IMR-90 (cell line): ENCODE measurements at regions not wholly inside any gene's neighbourhood (a gene's known extent, or its start where the extent isn't known, plus 50 kb on each side); places are given as distances from the start of the nearest gene placed in this dataset.

ENCODE experiments used
- ATAC-seq: fragments of 200-7000 bp; cut with Tn5 transposase; 2 replicates; pipeline ENCODE4 v1.9.1; 2020; ENCODE audit warnings: low read depth, mild to moderate bottlenecking, moderate library complexity
- BruUV-seq: library from RNA; stranded (reverse); fragments of 400-500 nt; replicated peaks from 2 replicates; lab custom pipeline; 2021; lab: Mats Ljungman, UMichigan
- CTCF ChIA-PET: fragments of 300-600 bp; formaldehyde crosslinking; extraction: SDS; loops from one replicate; lab custom pipeline; 2021; ENCODE audit warnings: antibody characterized with exemption; lab: Yijun Ruan, JAX
- POLR2A ChIA-PET: fragments of 300-600 bp; sonication (Branson Sonifier 250); formaldehyde crosslinking; loops from one replicate; lab custom pipeline; 2022; ENCODE audit warnings: antibody characterized with exemption; ENCODE audit not compliant: unreplicated experiment; lab: Charles Lee
- DNase-seq: peaks from one replicate; pipeline ENCODE4 v3.0.0; 2013
- H2AFZ ChIP-seq: replicated peaks from 2 replicates; pipeline ENCODE3; 2013; ENCODE audit warnings: low read length, mild to moderate bottlenecking; ENCODE audit not compliant: poor library complexity
- H2AK5ac ChIP-seq: 2 replicates; pipeline ENCODE4 v1.6.1; 2013; ENCODE audit warnings: low read depth, low read length, inconsistent platforms
- H2AK9ac ChIP-seq: replicated peaks from 2 replicates; pipeline ENCODE3; 2013; ENCODE audit warnings: mild to moderate bottlenecking, low read depth, low read length, moderate library complexity; ENCODE audit not compliant: poor library complexity
- H2BK120ac ChIP-seq: 2 replicates; pipeline ENCODE4 v1.6.1; 2013; ENCODE audit warnings: low read depth, low read length, inconsistent platforms
- H2BK15ac ChIP-seq: 3 replicates; pipeline ENCODE4 v1.6.1; 2013; ENCODE audit warnings: low read depth, low read length, inconsistent platforms
- H2BK20ac ChIP-seq: 2 replicates; pipeline ENCODE4 v1.6.1; 2013; ENCODE audit warnings: low read depth, mild to moderate bottlenecking, inconsistent platforms, low read length, moderate library complexity
- H2BK5ac ChIP-seq: 2 replicates; pipeline ENCODE4 v1.6.1; 2013; ENCODE audit warnings: mild to moderate bottlenecking, low read depth, low read length, inconsistent platforms; ENCODE audit not compliant: poor library complexity, severe bottlenecking
- H3K14ac ChIP-seq: replicated peaks from 2 replicates; pipeline ENCODE4 v1.6.1; 2013; ENCODE audit warnings: low read depth, low read length, inconsistent platforms
- H3K18ac ChIP-seq: 2 replicates; pipeline ENCODE4 v1.6.1; 2013; ENCODE audit warnings: low read depth, low read length, control low read depth
- H3K23ac ChIP-seq: 2 replicates; pipeline ENCODE4 v1.6.1; 2013; ENCODE audit warnings: low read depth, low read length, inconsistent platforms
- H3K27ac ChIP-seq: 2 replicates; pipeline ENCODE4 v1.5.1; 2013; ENCODE audit warnings: mild to moderate bottlenecking, control low read depth, low read length; ENCODE audit not compliant: insufficient read depth
- H3K27me3 ChIP-seq: 2 replicates; pipeline ENCODE4 v1.6.1; 2013; ENCODE audit warnings: low read length; ENCODE audit not compliant: control insufficient read depth, insufficient read depth
- H3K36me3 ChIP-seq: 2 replicates; pipeline ENCODE4 v1.6.1; 2013; ENCODE audit warnings: low read length, mixed read lengths; ENCODE audit not compliant: control insufficient read depth, insufficient read depth
- H3K4ac ChIP-seq: 2 replicates; pipeline ENCODE4 v1.6.1; 2013; ENCODE audit warnings: low read depth, low read length, inconsistent platforms
- H3K4me1 ChIP-seq: 2 replicates; pipeline ENCODE4 v1.6.1; 2013; ENCODE audit warnings: low read length, mixed read lengths; ENCODE audit not compliant: control insufficient read depth, insufficient read depth
- H3K4me2 ChIP-seq: 2 replicates; pipeline ENCODE4 v1.6.1; 2013; ENCODE audit warnings: low read depth, mild to moderate bottlenecking, control low read depth, low read length, moderate library complexity
- H3K4me3 ChIP-seq: 2 replicates; pipeline ENCODE4 v1.5.1; 2013; ENCODE audit warnings: low read depth, mild to moderate bottlenecking, control low read depth, low read length, moderate library complexity; ENCODE audit not compliant: insufficient read depth
- H3K56ac ChIP-seq: 2 replicates; pipeline ENCODE4 v1.6.1; 2013; ENCODE audit warnings: low read length, inconsistent platforms; ENCODE audit not compliant: insufficient read depth; ENCODE audit errors: extremely low read depth
- H3K79me1 ChIP-seq, 2 experiments: 2 replicates each; pipeline ENCODE4 v1.6.1; 2013; ENCODE audit warnings: low read length in 2 of 2, inconsistent platforms in 1 of 2, low read depth in 1 of 2
- H3K9ac ChIP-seq: 2 replicates; pipeline ENCODE4 v1.6.1; 2013; ENCODE audit warnings: low read depth, low read length, control low read depth
- H3K9me1 ChIP-seq: 2 replicates; pipeline ENCODE4 v1.6.1; 2013; ENCODE audit warnings: low read length, inconsistent platforms; ENCODE audit not compliant: insufficient read depth
- H3K9me3 ChIP-seq: 2 replicates; pipeline ENCODE4 v1.6.1; 2013; ENCODE audit warnings: low read length; ENCODE audit not compliant: control insufficient read depth, insufficient read depth
- H4K20me1 ChIP-seq: 2 replicates; pipeline ENCODE4 v1.6.1; 2013; ENCODE audit warnings: low read length, inconsistent platforms; ENCODE audit not compliant: insufficient read depth
- H4K5ac ChIP-seq: 2 replicates; pipeline ENCODE4 v1.6.1; 2013; ENCODE audit warnings: mild to moderate bottlenecking, low read depth, low read length, control low read depth
- H4K8ac ChIP-seq, 2 experiments: 2 replicates each; pipeline ENCODE4 v1.6.1; 2013; ENCODE audit warnings: low read depth in 2 of 2, low read length in 2 of 2, control low read depth in 1 of 2, inconsistent platforms in 1 of 2
- H4K91ac ChIP-seq: 2 replicates; pipeline ENCODE4 v1.6.1; 2013; ENCODE audit warnings: low read depth, low read length, inconsistent platforms; ENCODE audit not compliant: insufficient read depth
- CHD1 ChIP-seq: IDR thresholded peaks from 2 replicates; pipeline ENCODE4 v1.6.1; 2012; ENCODE audit warnings: low read depth, low read length, improper control_type of control experiment
- FOS ChIP-seq: fragments of 150-350 bp; IDR thresholded peaks from 2 replicates; pipeline ENCODE4 v1.6.1; 2016; ENCODE audit warnings: low read depth, low read length
- MXI1 ChIP-seq: IDR thresholded peaks from 2 replicates; pipeline ENCODE4 v1.6.1; 2012; ENCODE audit warnings: low read depth, mild to moderate bottlenecking, low read length, moderate library complexity, borderline replicate concordance
- NFE2L2 ChIP-seq: fragments of 150-350 bp; IDR thresholded peaks from 2 replicates; pipeline ENCODE4 v1.6.1; 2016; ENCODE audit warnings: low read depth, mild to moderate bottlenecking, low read length
- POLR2A ChIP-seq: IDR thresholded peaks from 2 replicates; pipeline ENCODE4 v1.6.1; 2012; ENCODE audit warnings: mild to moderate bottlenecking, low read depth, low read length
- RAD21 ChIP-seq: IDR thresholded peaks from 2 replicates; pipeline ENCODE4 v1.6.1; 2012; ENCODE audit warnings: low read length, improper control_type of control experiment
- RFX5 ChIP-seq: IDR thresholded peaks from 2 replicates; pipeline ENCODE4 v1.8.0; 2012; ENCODE audit warnings: low read depth, mild to moderate bottlenecking, low read length, moderate library complexity
- SMC3 ChIP-seq: fragments of 150-350 bp; IDR thresholded peaks from 2 replicates; pipeline ENCODE4 v1.6.1; 2016; ENCODE audit warnings: low read depth, mild to moderate bottlenecking, antibody characterized with exemption, low read length, moderate library complexity
- WGBS, 2 experiments: methylation state at CpG; one replicate each; pipeline versions ENCODE4 v1.1.5 to v1.1.7; 2013; ENCODE audit warnings: missing lambda C conversion rate in 2 of 2; ENCODE audit not compliant: insufficient read length in 1 of 2; ENCODE audit errors: extremely low coverage in 2 of 2; 5-methylcytosine and 5-hydroxymethylcytosine counted together
- dilution Hi-C: fragments of 300-500 bp; cut with HindIII; formaldehyde crosslinking; loops from one replicate; pipeline ENCODE4 v1.14.3; 2018; ENCODE audit warnings: low sequenced_read_pairs; ENCODE audit not compliant: unreplicated experiment
- in situ Hi-C: fragments of 300-500 bp; cut with MboI; formaldehyde crosslinking; loops from 3 replicates; pipeline ENCODE4 v1.14.3; 2019; ENCODE audit warnings: low sequenced_read_pairs, inconsistent platforms, mixed read lengths
- intact Hi-C: fragments of 100-400 bp; cut with micrococcal nuclease; formaldehyde crosslinking; loops from 2 replicates; pipeline ENCODE4 v1.10.0; 2022
- TF ChIP-seq, protein P1 (sequence below): conservative IDR thresholded peaks from 2 replicates; pipeline ENCODE4 v1.5.1; 2012; ENCODE audit warnings: mild to moderate bottlenecking, low read depth, low read length, improper control_type of control experiment
- TF ChIP-seq, protein P2 (sequence below): fragments of 150-350 bp; IDR thresholded peaks from 2 replicates; pipeline ENCODE4 v1.6.1; 2017; ENCODE audit warnings: mild to moderate bottlenecking, antibody characterized with exemption, low read length, low read depth
- TF ChIP-seq, protein P3 (sequence below): fragments of 150-350 bp; IDR thresholded peaks from 2 replicates; pipeline ENCODE4 v1.6.1; 2016; ENCODE audit warnings: low read depth, mild to moderate bottlenecking, low read length, moderate library complexity, borderline replicate concordance

DNA sequence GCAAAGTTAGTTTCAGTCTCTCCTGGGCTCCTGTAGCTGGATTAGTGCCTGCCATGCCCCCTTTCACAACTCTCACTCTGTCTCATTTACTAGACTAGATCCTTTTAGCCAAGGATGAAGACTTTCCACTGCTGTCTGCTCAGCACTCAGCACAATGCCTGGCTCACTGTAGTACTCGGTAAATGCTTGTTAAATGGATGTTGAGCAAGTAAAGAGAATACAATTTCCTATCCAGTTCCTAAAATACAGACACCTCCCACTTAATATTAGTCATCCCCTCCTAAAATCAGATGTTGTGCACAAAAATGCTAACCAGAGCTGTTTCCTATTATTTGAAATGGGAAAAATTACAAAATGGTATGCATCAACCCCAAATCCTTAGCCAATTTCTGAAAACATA lies 195.8 kb downstream of the SREK1 start:
- DNase-seq (no peak), ATAC-seq (no peak)
- Histone ChIP-seq H3K36me3 (no peaks in the 10 kb centered on the region), H3K23ac (no peak overlapping the region), H3K9me3 (no peaks in the 10 kb centered on the region), H3K9ac (no peak overlapping the region), H3K4me1 (no peaks in the 10 kb centered on the region), H2BK120ac (no peak overlapping the region), H2AK9ac (no peak overlapping the region), H2BK20ac (no peak overlapping the region), H3K27ac (no peak overlapping the region), H2BK15ac (no peak overlapping the region), H4K20me1 (no peaks in the 10 kb centered on the region), H3K4ac (no peak overlapping the region), H2AK5ac (no peak overlapping the region), H3K4me2 (no peak overlapping the region), H3K56ac (no peak overlapping the region), H4K5ac (no peak overlapping the region), H4K91ac (no peak overlapping the region), H3K4me3 (no peak overlapping the region), H2BK5ac (no peak overlapping the region), H3K14ac (no peak overlapping the region), H3K79me1 (no peaks in the 10 kb centered on the region), H3K27me3 (no peaks in the 10 kb centered on the region), H3K18ac (no peak overlapping the region), H2AFZ (no peak overlapping the region), H3K9me1 (no peaks in the 10 kb centered on the region), H4K8ac (no peak overlapping the region)
- intact Hi-C loops (no loop called here), in situ Hi-C loops (no loop called here), dilution Hi-C loops (no loop called here)
- WGBS, 2 experiments, result no CpG with 5 or more reads among the region's 1 CpG
- no TSS peak for BruUV-seq
- TF ChIP-seq RAD21 (no peak), RFX5 (no peak), NFE2L2 (no peak), POLR2A (no peak), SMC3 (no peak), CHD1 (no peak), FOS (no peak), MXI1 (no peak)
- TF ChIP-seq, protein P1, sequence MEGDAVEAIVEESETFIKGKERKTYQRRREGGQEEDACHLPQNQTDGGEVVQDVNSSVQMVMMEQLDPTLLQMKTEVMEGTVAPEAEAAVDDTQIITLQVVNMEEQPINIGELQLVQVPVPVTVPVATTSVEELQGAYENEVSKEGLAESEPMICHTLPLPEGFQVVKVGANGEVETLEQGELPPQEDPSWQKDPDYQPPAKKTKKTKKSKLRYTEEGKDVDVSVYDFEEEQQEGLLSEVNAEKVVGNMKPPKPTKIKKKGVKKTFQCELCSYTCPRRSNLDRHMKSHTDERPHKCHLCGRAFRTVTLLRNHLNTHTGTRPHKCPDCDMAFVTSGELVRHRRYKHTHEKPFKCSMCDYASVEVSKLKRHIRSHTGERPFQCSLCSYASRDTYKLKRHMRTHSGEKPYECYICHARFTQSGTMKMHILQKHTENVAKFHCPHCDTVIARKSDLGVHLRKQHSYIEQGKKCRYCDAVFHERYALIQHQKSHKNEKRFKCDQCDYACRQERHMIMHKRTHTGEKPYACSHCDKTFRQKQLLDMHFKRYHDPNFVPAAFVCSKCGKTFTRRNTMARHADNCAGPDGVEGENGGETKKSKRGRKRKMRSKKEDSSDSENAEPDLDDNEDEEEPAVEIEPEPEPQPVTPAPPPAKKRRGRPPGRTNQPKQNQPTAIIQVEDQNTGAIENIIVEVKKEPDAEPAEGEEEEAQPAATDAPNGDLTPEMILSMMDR, result no peak
- TF ChIP-seq, protein P2, sequence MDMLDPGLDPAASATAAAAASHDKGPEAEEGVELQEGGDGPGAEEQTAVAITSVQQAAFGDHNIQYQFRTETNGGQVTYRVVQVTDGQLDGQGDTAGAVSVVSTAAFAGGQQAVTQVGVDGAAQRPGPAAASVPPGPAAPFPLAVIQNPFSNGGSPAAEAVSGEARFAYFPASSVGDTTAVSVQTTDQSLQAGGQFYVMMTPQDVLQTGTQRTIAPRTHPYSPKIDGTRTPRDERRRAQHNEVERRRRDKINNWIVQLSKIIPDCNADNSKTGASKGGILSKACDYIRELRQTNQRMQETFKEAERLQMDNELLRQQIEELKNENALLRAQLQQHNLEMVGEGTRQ, result no peak
- TF ChIP-seq, protein P3, sequence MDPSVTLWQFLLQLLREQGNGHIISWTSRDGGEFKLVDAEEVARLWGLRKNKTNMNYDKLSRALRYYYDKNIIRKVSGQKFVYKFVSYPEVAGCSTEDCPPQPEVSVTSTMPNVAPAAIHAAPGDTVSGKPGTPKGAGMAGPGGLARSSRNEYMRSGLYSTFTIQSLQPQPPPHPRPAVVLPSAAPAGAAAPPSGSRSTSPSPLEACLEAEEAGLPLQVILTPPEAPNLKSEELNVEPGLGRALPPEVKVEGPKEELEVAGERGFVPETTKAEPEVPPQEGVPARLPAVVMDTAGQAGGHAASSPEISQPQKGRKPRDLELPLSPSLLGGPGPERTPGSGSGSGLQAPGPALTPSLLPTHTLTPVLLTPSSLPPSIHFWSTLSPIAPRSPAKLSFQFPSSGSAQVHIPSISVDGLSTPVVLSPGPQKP, result no peak
- ChIA-PET POLR2A (no interaction called here), CTCF (no interaction called here)
